ENCODE measurements at regions not wholly inside any gene's neighbourhood (a gene's known extent, or its start where the extent isn't known, plus 50 kb on each side); places are given as distances from the start of the nearest gene placed in this dataset.

DNA sequence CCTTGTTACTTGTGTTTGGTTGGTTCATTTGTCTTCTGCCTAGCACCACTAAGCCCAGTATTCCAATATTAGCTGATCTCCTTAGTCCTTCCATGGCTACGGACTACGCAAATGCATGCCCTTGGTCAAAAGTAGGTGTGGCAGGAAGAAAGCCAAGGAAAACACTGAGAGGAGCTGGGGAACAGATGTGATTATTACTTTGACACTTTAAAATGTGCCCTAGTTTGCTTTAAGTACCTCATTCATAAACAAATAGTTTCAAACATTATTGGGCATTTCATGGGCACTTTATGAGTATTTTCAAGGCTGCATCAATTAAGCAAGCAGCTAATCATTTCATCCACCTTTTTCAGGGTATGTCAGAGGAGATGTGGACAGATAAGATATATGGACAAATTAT is 60.1 kb upstream of the HDDC2 start:
- no peak for TF ChIP-seq SUZ12 (IDR thresholded peaks at IDR 0.05; ENCODE audit: extremely low read depth, insufficient read depth, insufficient read length)
- no peak for TF ChIP-seq ZNF274 (IDR thresholded peaks at IDR 0.05; ENCODE audit: low read depth, low read length)
- no peak for TF ChIP-seq YY1 (IDR thresholded peaks at IDR 0.05; ENCODE audit: insufficient read depth, insufficient read length)

Data from NT2/D1 (cell line).